HCT116 (cell line): ENCODE measurements at regions not wholly inside any gene's neighbourhood (a gene's known extent, or its start where the extent isn't known, plus 50 kb on each side); places are given as distances from the start of the nearest gene placed in this dataset.

ENCODE experiments used
- CEBPB ChIP-seq: IDR thresholded peaks from 2 replicates; pipeline ENCODE4 v1.6.1; 2012; ENCODE audit warnings: low read depth
- EGR1 ChIP-seq: IDR thresholded peaks from 2 replicates; pipeline ENCODE4 v1.6.1; 2012; ENCODE audit warnings: low read depth
- ELF1 ChIP-seq: IDR thresholded peaks from 2 replicates; pipeline ENCODE4 v1.6.1; 2012; ENCODE audit warnings: low read depth, borderline replicate concordance
- EZH2 ChIP-seq: fragments of 200-600 bp; sonication (generic); IDR thresholded peaks from 2 replicates; pipeline ENCODE4 v1.6.1; 2017; ENCODE audit warnings: antibody characterized with exemption, mixed run types
- EZH2phosphoT487 ChIP-seq: fragments of 200-600 bp; IDR thresholded peaks from 2 replicates; pipeline ENCODE4 v1.6.1; 2018; ENCODE audit warnings: antibody characterized with exemption, borderline replicate concordance
- MAX ChIP-seq: IDR thresholded peaks from 2 replicates; pipeline ENCODE4 v1.6.1; 2012
- POLR2A ChIP-seq: IDR thresholded peaks from 2 replicates; pipeline ENCODE4 v1.7.0; 2011; ENCODE audit warnings: borderline replicate concordance; ENCODE audit not compliant: insufficient read depth, insufficient read length; ENCODE audit errors: extremely low read depth
- POLR2AphosphoS5 ChIP-seq: IDR thresholded peaks from 2 replicates; pipeline ENCODE4 v1.6.1; 2011; ENCODE audit warnings: mild to moderate bottlenecking, low read depth, low read length, moderate library complexity
- RAD21 ChIP-seq: IDR thresholded peaks from 2 replicates; pipeline ENCODE4 v1.6.1; 2012; ENCODE audit warnings: low read depth, mild to moderate bottlenecking
- SIN3A ChIP-seq: IDR thresholded peaks from 2 replicates; pipeline ENCODE4 v1.6.1; 2012; ENCODE audit warnings: low read depth
- ZFX ChIP-seq: fragments of 450-650 bp; IDR thresholded peaks from 2 replicates; pipeline ENCODE4 v1.6.1; 2017
- TF ChIP-seq, protein P1 (sequence below), 3 experiments: fragments of 200-600 bp in 1 of 3; sonication (generic) in 1 of 3; IDR thresholded peaks in 2 of 3; conservative IDR thresholded peaks in 1 of 3; 2 replicates each; pipeline ENCODE4 v1.5.1; 2012 to 2017; ENCODE audit warnings: low read depth in 2 of 3, low read length in 2 of 3, antibody characterized with exemption in 1 of 3, borderline replicate concordance in 1 of 3, control low read depth in 1 of 3, mild to moderate bottlenecking in 1 of 3, mixed read lengths in 1 of 3, mixed run types in 1 of 3, moderate library complexity in 1 of 3; ENCODE audit not compliant: insufficient read depth in 1 of 3

- TF ChIP-seq POLR2A: no peak
- TF ChIP-seq, protein P1, sequence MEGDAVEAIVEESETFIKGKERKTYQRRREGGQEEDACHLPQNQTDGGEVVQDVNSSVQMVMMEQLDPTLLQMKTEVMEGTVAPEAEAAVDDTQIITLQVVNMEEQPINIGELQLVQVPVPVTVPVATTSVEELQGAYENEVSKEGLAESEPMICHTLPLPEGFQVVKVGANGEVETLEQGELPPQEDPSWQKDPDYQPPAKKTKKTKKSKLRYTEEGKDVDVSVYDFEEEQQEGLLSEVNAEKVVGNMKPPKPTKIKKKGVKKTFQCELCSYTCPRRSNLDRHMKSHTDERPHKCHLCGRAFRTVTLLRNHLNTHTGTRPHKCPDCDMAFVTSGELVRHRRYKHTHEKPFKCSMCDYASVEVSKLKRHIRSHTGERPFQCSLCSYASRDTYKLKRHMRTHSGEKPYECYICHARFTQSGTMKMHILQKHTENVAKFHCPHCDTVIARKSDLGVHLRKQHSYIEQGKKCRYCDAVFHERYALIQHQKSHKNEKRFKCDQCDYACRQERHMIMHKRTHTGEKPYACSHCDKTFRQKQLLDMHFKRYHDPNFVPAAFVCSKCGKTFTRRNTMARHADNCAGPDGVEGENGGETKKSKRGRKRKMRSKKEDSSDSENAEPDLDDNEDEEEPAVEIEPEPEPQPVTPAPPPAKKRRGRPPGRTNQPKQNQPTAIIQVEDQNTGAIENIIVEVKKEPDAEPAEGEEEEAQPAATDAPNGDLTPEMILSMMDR (IDR thresholded peaks at IDR 0.05 in 2 of 3, conservative IDR thresholded peaks at IDR 0.05 in 1 of 3; ENCODE audit: borderline replicate concordance in 1 of 3, insufficient read depth in 1 of 3, low read depth in 2 of 3, low read length in 2 of 3): no peak
- no peak for TF ChIP-seq EGR1
- no peak for TF ChIP-seq POLR2AphosphoS5
- no peak for TF ChIP-seq EZH2
- TF ChIP-seq SIN3A: no peak
- TF ChIP-seq ZFX: no peak
- TF ChIP-seq CEBPB: no peak
- no peak for TF ChIP-seq RAD21
- no peak for TF ChIP-seq MAX
- TF ChIP-seq EZH2phosphoT487: no peak
- TF ChIP-seq ELF1: no peak
Measured at GRCh38 chr19:28867978-28868377, 345.0 kb downstream of the UQCRFS1 start.
